Keratinocyte (primary cell): ENCODE measurements at regions not wholly inside any gene's neighbourhood (a gene's known extent, or its start where the extent isn't known, plus 50 kb on each side); places are given as distances from the start of the nearest gene placed in this dataset.

Experiments used
- CTCF ChIP-seq, 3 experiments: IDR thresholded peaks in 1 of 3; conservative IDR thresholded peaks in 1 of 3; optimal IDR thresholded peaks in 1 of 3; 2 replicates in 2 of 3; 3 replicates in 1 of 3; pipeline versions ENCODE3 to v1.5.1; 2011; ENCODE audit warnings: low read length in 3 of 3, mild to moderate bottlenecking in 3 of 3, moderate library complexity in 2 of 3, control low read depth in 1 of 3, inconsistent platforms in 1 of 3; ENCODE audit not compliant: insufficient read depth in 2 of 3; ENCODE audit errors: extremely low read depth in 1 of 3
- EZH2 ChIP-seq: IDR thresholded peaks from one replicate; pipeline ENCODE4 v1.6.1; 2012; ENCODE audit warnings: inconsistent platforms, mild to moderate bottlenecking, low read length, moderate library complexity

GRCh38 chr3:64925575-64925974, 237.8 kb upstream of the ADAMTS9 start:
- TF ChIP-seq CTCF (optimal IDR thresholded peaks at IDR 0.05 in 1 of 3, IDR thresholded peaks at IDR 0.05 in 1 of 3, conservative IDR thresholded peaks at IDR 0.05 in 1 of 3; ENCODE audit: extremely low read depth in 1 of 3, insufficient read depth in 2 of 3, low read length in 3 of 3) = no peak
- TF ChIP-seq EZH2 = no peak
